ENCODE measurements at regions not wholly inside any gene's neighbourhood (a gene's known extent, or its start where the extent isn't known, plus 50 kb on each side); places are given as distances from the start of the nearest gene placed in this dataset.
"Not testable (repeated sequence)": the region's sequence is repeated elsewhere in the genome, so short reads cannot be mapped to it uniquely, and the experiment has no call there.

DNA sequence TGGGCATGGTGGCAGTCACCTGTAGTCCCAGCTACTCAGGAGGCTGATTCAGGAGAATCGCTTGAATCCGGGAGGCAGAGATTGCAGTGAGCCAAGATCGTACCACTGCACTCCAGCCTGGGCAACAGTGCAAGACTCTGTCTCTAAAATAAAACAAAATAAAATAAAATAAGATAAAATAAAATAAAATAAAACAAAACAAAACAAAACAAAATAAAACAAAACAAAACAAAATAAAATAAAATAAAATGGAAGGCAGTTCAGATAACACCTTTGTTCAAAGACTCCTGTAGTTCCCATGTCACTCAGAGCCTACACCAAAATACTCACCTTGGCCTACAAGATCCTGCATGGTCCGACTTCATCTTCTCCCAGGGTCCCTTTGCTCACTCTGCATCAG lies 61.3 kb downstream of the SYF2 start:
- DNase-seq = not testable (repeated sequence)

DNA sequence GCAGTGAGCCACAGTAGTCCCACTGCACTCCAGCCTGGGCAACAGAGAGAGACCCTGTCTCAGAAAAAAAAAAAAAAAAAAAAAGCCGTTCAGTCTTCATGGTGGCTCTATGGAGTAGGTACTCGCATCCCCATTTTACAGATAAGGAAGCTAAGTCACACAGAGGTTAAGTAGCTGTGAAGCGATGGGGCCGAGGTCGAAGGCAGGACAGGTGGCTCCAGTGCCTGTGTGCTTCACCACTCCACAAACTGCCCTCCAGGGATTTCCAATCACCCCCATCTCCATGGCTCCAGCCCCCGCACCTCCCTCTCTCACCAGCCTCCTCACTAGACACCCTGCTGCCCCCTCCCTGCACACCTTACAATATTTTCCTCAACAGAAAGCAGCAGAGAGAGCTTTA lies 61.9 kb downstream of the SYF2 start:
- no peak for DNase-seq

DNA sequence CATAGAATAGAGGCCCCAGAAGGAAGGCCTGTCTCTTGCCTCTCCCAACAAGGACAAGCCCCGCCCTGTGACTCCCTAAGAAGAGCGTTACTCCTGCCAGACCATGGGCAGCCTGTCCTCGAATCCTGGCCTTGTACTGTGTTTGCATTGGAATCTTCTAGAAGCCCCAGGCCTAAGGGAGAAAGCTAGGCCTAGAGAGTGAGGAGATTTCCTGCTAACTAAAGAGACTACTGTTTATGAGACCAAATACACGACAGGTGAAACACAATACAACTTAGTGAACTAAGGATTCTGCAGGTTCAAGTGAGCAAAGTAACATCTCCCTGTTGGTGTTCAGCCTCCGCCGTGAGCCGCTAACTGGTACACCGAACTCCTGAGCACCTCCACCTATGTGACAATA lies 62.7 kb downstream of the SYF2 start:
- no peak for DNase-seq

DNA sequence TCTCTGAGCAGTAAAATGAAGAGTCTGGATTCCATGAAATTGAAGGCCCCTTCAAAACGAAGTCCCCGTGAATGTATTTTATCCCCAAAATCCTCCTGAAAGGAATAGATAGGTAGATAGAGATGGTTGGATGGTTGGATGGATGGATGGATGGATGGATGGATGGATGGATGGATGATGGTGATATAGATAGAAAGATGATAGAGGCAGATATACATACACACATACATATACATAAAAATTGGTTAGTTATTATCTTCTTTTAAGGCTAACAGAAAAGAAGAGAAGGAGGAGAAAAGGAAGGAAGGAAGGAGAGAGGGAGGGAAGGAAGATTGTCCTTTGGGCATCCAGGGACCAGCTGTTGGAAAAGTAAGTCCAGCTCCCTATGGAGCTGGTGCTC lies 63.1 kb downstream of the SYF2 start:
- no peak for DNase-seq

DNA sequence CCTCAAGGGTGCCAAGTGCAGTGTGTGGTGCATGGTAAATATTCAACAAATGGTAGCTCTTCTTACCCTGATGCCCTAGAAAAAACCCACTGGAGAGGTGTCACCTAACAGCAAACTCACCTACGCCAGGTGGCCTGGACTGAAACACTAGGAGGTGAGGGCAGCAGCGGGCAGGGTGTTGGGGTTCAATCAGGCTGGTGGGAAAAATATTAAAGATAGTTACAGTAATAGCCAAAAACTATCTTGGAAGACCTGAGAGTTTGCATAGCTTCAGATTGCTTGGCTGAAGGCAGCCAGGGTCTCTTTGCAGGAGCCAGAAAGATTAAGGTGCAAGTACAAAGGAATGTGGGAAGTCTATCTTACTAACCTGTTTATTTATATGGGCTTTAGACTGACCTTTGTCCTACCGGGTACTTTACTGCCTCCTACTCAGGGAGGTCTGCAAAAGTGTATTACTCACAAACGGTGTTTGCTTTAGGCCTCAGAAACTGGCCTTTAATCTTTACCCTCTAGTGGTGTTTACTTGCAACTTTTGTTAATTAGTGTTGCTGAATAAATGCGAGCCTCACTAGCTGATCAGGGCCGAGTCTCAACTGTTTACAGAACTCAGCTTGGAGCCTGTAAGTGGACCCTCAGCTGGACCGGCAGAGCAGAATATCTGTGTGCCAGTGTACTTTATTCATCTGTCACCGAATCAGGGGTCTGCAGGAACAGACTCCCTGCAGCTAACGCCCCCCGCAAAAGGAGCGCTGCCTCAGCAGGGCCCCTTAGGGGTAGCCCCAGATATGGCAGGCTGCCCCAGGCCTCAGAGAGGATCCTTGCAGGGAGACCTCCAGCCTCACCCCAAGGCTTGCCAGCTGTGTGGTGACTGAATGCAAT lies 63.9 kb downstream of the SYF2 start:
- DNase-seq = no peak

DNA sequence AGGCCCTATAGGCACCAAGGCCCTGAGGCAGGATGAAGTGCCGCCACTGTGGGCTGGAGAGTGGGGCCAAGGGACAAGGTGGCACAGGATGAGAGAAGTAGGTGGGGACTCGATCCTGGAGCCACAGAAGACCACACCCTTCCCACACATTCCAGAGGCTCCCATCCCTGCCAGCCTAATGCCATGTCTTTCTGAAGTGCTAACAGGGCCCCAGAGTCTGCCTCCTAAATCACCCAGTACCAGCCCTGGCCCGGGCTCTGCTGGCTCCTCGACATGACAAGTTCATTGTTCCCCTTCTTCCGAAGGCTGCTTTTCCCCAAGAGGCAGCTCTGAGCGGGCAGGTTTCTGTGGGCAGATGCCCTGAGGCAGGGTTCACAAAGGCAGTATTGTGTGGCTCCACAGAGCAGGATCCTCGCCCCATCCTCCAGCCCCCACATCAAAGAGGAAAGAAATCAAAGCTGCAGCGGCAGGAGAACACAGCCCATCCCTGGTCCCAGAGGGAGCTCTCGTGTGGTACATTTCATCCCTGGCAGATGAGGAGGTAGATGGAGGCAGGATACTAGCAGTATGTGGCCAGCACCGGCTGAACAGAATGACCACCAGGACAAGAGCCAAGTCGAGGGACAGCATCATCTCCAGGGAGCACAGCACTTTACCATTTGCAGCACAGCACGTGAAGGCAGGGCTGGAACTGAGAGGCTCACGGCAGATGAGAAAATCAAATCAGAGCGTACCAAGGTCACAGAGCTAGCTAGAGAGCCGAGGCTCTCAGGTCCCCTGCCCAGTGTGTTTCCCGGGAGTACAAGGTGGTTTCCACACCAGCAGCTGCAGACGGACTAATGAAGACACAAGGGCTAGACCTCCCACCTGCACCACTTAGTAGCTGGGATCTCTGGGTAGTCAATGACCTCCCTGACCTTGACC lies 64.8 kb downstream of the SYF2 start:
- DNase-seq = no peak

DNA sequence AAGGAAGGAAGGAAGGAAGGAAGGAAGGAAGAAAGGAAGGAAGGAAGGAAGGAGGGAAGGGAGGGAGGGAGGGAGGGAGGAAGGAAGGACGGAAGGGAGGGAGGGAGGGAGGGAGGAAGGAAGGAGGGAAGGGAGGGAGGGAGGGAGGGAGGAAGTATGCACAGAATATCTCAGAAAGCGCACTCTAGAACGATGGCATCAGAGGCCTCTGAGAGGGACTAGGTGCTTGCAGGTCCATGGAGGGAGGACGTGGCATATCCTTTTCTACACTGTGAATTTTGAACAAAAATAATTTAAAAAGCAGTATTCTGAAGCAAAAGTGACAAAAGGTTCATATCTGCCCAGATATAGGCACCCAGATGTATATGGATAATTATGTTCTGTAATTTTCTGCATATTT lies 65.5 kb downstream of the SYF2 start:
- DNase-seq = no peak

DNA sequence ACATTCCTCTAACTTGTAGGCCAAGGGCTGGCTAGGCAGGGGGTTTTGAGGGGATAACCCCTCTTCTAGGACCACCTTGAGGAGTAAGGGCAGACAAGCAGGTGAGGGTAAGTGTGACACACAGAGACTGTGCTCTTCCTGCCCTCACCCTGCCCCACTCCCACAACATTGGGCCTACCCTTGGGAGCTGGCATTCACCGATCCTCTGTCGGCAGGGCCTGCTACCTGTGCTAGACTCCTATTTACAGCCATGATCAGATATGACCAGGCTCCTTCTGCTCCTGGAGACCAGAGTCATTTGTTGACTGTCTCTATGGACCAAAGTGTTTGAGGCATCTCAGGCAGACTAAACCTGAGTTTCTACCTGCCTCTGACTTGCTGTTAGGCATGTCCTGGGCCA lies 68.3 kb downstream of the SYF2 start:
- DNase-seq = no peak

DNA sequence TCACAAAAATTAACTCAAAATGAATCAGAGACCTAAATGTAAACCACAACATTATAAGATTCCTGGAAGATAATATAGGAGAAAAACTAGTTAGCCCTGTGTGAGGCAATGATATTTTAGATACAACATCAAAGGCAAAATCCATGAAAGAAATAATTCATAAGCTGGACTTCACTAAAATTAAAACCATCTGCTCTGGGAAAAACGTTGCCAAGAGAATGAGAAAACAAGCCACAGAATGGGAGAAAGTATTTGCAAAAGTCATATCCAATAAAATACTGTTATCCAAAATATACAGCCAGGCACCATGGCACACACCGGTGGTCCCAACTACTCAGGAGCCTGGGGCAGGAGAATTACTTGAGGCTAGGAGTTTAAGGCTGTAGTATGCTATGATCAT lies 70.3 kb downstream of the SYF2 start:
- DNase-seq = no peak

DNA sequence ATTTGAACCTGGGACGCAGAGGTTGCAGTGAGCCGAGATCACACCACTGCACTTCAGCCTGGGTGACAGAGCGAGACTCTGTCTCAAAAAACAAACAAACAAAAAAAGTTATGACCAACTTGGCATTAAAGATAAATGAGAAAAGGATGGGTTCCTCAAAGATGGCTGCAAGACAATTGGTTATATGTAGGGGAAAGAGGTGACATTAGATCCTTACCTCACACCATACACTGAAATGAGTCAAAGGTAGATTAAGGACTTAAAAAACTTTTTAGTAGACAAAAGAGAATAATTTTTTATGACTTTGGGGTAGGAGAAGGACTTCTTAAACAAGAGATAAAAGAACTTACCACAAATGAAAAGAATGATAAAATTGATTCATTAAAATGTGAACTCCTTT lies 74.5 kb downstream of the SYF2 start:
- DNase-seq = no peak

DNA sequence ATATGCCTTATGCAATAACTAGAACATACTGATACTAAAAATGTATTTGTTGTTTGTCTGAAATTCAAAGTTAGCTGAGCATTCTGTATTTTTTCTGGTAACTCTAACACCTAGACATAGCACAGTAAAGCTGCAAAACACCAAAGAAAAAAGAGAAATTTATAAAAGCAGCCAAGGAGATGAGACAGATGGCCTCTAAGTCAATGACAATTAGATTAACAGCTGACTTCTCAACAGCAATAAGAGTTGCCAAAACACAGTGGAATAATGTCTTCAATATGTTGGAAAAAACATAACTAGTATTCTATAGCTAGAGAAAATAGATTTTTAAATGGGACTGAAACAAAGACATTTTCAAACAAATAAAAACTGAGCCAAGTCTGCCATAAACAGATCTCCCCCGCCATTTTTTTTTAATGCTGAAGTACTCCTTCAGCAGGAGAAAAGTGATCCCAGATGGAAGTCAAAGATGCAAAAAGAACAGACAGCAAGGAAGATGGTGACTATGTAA lies 81.3 kb downstream of the SYF2 start:
- DNase-seq = no peak

DNA sequence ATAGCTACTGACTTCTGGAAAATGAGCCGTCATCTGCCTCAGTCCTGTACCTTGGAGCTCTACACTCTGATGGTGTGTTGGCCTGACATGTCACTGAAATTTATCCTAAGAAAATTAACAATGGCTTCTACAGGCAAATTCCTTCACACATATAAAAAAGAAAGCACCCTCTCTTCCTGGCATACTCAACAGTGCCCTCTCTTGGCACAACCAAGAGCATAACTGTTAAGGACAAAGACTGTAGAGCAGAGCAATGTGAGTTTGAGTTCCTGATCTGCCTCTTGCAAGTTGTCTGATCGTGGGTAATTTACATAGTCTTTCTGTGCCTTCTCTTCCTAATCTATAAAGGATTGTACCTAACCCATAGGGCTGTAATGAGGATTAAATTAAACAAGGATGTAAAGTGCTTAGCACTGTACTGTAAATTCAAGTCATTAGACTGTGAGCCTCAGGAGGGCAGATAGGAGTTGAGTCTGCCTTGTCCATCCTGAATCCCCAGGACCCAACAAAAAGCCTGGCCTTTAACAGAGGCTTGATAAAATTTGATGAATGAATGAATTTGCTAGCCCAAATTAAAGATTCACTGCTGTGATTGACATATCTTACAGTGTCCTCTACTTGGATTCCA lies 83.5 kb downstream of the SYF2 start:
- peak; percentile 2 to 5 for DNase-seq

DNA sequence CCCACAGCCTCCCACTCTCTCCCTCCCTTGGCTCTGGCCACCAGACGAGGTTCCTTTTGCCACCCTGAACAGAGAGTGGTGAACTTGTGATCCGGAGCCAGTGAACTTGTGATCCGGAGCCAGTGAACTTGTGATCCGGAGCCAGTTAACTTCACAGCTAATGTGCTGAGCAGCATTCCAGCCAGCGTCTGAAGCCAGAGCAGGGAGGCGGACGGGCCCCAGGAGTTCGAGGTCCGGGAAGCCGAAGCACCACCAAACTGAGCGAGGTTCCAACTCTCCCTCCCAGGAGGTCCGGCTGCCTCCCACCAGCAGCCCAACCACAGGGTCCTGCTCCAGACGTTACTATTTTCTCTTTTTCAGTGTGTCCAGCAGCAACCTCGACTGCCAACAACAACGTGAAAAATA lies 85.8 kb downstream of the SYF2 start:
- no peak for DNase-seq

DNA sequence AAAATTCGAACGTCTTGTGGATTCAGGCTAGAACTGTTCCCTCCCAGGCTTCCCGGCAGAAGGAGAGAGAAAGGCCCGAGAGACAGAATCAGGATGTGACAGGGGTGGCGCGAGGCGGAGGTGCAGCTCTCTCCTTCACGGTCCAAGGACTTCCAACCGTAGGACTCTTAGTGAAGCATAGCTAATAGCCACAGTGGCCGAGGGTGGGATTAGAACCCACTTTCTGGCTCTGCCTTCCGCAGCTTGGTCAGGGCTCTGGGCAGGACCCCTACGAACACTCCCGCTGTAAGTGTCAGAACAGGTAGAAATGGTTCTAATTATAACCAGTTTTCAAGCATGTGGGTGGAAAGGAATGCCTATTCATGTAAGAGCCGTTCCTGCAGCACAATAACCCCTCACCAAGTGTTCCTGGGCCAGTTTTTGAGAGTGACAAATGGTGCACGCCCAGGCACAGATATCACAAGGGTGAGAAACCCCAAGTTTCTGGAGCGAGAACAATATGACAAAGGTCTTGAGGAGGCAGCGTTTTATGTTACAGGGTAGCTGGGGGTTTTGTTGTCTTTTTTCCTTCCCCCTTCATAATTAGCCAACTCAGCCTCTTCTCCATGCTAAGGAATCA lies 86.4 kb downstream of the SYF2 start:
- no peak for DNase-seq

DNA sequence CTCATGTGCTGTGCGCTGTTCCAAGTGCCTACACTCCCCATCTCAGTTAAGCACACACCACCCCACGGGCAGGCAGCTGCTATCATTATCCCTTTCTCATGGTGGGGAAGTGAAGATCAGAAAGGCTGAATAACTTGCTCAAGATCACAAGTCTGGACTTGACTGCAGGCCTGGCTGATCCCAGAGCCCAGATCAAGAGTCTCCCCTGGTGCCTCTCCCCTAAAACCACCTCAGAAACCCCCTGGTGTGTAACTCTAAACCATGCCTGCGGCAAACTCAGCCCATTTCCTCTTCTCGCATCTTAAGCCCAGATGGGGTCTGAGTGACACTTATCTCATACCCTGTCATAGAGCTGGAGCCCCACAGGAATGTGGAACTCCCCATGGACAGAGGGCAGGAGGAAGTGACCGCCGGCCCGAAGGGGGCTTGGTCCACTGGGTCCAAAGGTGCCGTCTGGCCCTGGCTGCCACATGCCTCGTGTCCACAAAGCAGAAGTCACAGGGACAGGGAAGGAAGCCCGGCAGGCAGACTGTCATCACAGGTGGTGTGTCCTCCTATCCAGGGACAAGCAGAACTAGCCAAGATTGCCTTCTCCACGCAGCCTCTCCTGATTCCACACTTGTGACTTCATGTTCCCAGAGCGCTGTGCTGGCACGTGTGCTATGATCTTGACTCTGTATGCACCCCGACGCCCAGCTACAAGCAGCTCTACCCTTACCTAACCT lies 92.1 kb downstream of the SYF2 start:
- DNase-seq = no peak

DNA sequence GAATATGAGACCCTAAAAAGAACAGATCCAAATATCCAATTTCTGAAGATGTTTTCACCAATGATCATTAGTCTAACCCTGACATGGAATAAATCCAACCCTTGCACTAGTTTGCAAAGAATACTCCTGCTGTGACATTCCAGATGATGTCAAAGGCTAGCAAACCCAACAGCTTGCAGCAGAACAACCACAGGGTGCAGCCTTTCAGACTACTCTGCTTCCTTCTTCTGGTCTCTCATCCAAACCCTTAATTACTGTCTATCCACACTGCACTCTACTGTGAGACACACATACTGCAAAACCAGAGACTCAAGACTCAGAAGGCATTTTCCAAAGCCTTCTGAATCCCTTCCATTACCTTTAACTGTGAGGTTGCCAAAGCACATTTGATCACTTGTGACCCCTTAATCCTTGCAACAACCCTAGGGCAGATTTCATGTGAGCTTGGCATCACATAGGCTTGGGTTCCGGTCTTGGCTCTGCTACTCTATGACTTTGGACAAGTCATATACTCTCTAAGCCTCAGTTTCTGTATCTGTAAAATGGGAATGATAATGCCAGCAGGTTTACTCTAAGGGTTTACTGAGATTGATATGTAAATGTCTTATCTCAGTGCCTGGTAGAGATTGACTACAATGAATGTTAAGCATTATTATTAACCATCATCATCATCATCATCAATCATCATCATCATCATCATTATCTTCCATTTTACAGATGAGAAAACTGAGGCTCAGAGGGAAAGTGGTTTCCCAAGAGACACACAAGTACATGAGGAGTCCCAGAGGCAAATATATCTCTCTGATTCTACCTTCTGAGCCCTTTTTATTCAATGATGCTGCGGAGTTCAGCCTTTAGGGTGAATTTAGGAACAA lies 94.5 kb downstream of the SYF2 start:
- no peak for DNase-seq

DNA sequence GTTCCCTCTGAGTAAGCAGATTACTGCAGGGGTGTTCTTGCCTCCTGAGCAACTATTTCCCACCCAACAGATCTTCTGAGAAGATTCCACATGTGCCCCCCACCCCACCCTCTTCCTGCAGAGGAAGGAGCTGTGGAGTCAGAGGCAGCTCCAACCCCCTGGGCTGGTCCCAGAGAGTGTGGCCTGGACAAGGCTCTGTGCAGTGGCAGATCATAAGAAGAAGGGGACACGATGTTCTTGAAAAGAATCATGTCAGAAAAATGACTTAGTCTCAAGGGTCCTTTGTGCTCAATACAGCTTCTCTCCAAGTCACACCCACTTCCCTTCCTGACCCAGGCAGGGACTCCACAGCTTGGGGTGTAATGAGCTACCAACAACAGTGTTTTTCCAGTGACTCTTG lies 95.2 kb downstream of the SYF2 start:
- no peak for DNase-seq

DNA sequence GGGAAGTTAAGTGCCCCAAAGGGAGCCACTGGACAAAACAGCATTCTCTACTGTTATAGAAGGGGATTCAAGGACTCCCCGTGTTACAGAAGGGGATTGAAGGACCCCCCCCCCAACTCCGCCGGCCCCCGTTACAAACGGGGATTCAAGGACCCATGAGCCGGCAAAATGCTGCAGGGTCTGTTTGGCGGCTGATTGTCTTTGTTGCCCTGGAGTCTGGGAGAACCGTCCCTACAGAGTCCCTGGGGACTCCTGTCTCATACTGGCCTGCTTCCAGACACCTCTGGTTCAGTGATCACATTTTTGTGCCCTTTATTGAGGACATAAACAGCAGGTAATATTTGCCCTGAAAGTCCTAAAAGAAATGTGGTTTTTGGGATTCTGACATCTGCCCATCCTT lies 96.4 kb downstream of the SYF2 start:
- DNase-seq = no peak

DNA sequence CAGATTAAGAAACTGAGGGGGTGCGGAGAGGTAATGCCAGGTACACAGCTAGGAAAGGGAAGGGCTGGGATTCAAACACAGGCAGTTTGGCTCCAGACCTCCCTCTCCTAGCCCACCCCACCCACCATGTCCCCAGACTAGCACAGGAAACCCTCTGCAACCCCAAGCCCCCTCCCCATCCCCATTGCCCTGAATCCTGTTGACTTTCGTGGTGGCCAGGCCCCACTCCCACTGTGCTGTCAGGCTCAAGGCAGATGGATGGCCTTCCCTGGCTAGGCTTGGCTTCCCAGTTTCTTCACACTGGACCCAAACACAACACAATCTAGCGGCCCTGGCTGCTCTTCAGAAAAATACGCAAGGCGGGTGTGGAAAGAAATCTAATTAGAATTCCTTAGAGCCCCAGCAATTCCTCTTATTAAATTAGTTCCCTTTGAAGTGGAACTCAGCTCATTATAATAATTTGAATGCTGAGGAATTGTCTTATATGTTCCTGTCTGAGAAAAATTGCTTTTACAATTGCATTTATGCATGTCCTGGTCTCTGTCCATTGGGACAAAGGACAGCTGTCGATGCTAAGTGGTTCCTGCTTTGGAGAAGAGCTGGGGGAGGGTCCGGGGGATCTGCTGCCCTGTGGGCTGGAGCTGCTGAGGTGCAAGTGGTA lies 97.4 kb downstream of the SYF2 start:
- DNase-seq = no peak

DNA sequence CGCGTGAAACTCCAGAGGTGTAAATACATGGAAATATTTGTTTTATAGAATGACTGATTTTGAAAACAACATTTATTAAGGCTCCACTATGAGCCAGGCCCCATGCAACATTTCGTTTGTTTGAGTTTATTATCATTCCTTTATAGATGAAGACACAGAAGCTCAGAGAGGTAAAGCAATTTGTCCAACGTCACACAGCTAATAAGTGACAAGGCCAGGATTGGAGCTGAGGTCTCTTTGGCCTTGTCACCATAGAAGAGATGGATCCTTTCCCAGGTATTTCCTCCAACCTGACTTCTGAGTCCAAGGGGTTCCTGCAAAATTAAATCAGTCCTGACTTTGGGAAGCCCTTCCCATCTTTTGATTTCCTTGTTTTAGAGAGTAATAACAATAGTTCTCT lies 98.0 kb downstream of the SYF2 start:
- DNase-seq = no peak

DNA sequence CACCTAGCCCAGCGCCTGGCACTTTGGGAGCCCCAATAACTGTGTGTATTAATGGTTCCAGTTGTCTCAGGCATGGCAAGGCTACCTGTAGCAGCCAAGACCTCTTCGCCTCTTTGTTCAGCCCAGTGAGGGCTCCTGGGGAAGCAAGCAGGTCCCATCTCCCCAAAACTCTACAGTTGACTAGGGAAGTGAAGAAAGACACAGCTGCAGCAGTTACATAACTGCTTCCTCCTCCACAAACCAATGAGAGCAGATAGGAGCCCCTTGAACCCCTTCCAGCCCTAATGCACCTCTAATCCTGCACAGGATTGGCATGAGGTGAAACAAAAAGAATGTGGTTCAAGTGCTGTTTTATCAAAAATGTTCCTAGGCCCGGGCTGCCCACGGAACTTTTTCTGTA lies 100.5 kb downstream of the SYF2 start:
- DNase-seq = no peak
